GM18511 (cell line): ENCODE measurements at regions not wholly inside any gene's neighbourhood (a gene's known extent, or its start where the extent isn't known, plus 50 kb on each side); places are given as distances from the start of the nearest gene placed in this dataset.
"Not testable (repeated sequence)": the region's sequence is repeated elsewhere in the genome, so short reads cannot be mapped to it uniquely, and the experiment has no call there.

ENCODE experiments used
- ATAC-seq: cut with Tn5 transposase; IDR thresholded peaks from one replicate; pipeline ENCODE4 v1.9.1; 2021; ENCODE audit warnings: mild to moderate bottlenecking, moderate library complexity; ENCODE audit not compliant: unreplicated experiment

- ATAC-seq: no peak
These were observed 401.2 kb downstream of the SH2D4B start for GRCh38 chr10:80938903-80939302.

- peak; percentile 86 for ATAC-seq
These were observed 407.7 kb downstream of the SH2D4B start for GRCh38 chr10:80945264-80945880.

- no peak for ATAC-seq
These were observed 408.4 kb downstream of the SH2D4B start for GRCh38 chr10:80946073-80946472.

- ATAC-seq: no peak
These were observed 409.4 kb downstream of the SH2D4B start for GRCh38 chr10:80946957-80947726.

DNA sequence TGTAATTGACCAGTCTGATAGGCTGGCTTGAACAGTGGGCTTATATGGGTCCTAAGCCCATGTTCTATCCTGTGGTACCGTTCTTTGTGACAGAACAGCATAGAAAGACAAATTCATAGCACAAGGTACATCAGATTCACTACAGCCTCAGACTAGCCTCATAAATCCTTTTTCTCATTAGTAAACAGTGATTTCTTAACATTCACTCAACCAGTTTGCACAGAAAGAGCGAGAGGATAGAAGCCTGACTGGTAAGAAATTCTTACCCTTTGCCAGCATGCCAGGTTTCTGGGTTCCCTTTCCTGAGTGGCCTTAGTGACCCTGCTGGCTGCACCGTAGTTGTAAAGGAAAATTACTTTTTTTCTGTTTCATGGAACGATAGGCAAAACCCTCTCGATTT lies 412.1 kb downstream of the SH2D4B start:
- ATAC-seq: no peak

DNA sequence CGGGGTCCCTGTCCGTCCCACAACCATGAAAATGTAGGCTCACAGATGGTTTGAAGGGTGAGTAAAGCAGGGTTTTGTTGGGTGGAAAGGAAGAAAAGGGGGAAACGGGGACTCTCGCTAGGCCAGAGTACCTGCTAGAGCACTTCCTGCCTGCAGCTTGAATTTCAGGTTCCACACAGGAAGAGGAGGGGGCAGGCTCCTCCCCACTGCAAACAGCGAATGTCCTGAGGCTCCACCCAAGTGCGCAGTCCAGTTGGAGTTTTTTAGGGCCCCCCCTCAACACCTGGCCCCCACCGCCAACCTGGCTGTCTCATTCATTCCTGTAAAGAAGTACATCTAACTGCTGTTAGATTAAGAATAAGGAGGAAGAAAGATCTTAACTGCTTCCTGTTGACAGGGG lies 414.7 kb downstream of the SH2D4B start:
- no peak for ATAC-seq

- no peak for ATAC-seq
These were observed 419.5 kb downstream of the SH2D4B start for GRCh38 chr10:80957161-80957560.

GRCh38 chr10:80964179-80964578 lies 426.5 kb downstream of the SH2D4B start:
- ATAC-seq: no peak

- ATAC-seq: peak; percentile 81
These were observed 427.4 kb downstream of the SH2D4B start for GRCh38 chr10:80964955-80965614.

- ATAC-seq: peak; percentile 43
These were observed 428.8 kb downstream of the SH2D4B start for GRCh38 chr10:80966326-80966986.

DNA sequence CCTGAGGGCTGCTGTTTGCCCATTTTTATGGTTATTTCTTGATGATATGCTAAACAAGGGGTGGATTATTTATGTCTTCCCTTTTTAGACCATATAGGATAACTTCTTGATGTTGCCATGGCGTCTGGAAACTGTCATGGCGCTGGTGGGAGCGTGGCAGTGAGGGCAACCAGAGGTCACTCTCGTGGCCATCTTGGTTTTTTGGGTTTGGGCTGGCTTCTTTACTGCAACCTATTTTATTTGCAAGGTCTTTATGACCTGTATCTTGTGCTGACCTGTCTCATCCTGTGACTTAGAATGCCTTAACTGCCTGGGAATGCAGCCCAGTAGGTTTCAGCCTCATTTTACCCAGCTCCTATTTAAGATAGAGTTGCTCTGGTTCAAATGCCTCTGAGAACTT lies 429.7 kb downstream of the SH2D4B start:
- not testable (repeated sequence) for ATAC-seq

- ATAC-seq: no peak
These were observed 431.2 kb downstream of the SH2D4B start for GRCh38 chr10:80968903-80969302.

DNA sequence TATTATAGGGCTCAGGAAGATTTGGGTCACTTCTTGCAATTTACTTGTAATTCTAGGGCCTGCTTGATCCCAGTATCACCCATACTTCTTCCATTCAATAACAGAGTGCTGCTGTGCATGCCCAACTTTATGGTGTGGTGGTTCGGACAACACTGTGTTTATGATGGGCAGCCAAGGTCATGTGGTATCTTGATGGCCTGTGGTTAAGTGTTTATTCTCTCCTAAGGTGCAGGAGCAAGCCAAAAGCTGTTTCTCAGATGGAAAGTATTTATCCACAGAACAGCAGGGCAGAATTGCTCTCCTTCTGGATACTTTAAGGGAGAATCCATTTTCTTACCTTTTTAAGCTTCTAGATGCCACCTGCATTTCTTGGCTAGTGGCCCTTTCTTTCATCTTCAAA lies 433.8 kb downstream of the SH2D4B start:
- no peak for ATAC-seq

DNA sequence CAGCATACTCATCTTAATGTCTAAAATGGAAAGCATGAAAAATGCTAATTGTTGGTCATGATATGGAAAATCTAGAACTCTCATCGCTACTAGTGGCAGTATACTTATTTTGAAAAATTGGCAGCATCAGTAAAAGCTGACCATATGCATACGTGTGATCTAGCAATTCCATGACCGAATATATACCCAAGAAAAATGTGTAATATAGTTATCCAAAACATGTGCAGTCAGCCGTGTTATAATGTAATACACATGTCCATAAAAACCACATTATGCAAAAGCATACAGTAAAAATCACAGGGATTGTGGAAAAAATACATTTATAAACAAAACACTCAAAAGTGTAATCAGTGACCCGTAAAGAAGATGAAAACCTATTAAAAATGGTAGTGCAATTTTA lies 439.0 kb downstream of the SH2D4B start:
- ATAC-seq: no peak

- no peak for ATAC-seq
These were observed 447.4 kb downstream of the SH2D4B start for GRCh38 chr10:80985102-80985501.

DNA sequence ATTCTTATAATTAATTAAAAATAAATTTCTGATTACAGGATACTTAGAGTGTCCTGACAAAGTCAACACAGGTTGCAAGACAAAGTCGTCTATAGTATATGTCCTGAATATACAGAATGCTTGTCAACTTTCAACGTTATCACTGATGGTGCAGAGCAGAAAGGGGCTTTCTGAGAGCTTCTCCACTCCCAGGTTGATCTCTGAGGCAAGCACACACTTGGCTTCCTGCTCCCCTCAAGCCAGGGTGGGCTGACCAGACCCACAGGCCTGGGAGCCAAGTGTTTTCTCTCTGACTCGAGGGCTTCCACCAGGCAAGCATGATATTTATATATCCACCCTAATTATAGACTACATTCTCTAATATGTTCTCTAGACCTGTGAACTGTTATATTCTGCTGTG lies 448.9 kb downstream of the SH2D4B start:
- peak; percentile 60 for ATAC-seq

- peak; percentile 61 for ATAC-seq
These were observed 451.1 kb downstream of the SH2D4B start for GRCh38 chr10:80988755-80989154.

GRCh38 chr10:80996615-80997193 lies 459.0 kb downstream of the SH2D4B start:
- ATAC-seq: no peak

DNA sequence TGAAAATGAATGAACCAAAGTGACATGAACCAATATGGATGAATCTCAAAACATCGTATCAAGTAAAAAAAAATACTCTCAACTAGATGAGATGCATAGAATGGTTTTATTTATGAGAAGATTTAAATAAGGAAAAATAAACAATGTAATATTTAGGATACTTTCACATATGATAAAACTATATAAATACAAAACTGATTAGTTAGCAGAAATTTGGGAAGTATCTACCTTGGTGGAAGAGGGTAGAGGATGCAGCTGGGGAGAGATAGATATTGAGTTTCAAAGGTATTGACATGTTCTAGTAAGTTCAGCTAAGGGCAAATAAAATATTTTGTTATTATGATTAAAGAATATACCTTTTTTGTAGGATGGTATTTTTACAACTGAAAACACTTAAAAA lies 463.1 kb downstream of the SH2D4B start:
- ATAC-seq: no peak

- ATAC-seq: no peak
These were observed 464.7 kb downstream of the SH2D4B start for GRCh38 chr10:81002382-81002781.

GRCh38 chr10:81007872-81008271 lies 470.2 kb downstream of the SH2D4B start:
- ATAC-seq: no peak
